ENCODE measurements at regions not wholly inside any gene's neighbourhood (a gene's known extent, or its start where the extent isn't known, plus 50 kb on each side); places are given as distances from the start of the nearest gene placed in this dataset.
"Not testable (repeated sequence)": the region's sequence is repeated elsewhere in the genome, so short reads cannot be mapped to it uniquely, and the experiment has no call there.

GRCh38 chr7:16939161-16939560, 57.4 kb upstream of the AGR3 start:
- Histone ChIP-seq H3K4me1 (no peaks in the 10 kb centered on the region), H3K27me3 (no peaks in the 10 kb centered on the region), H3K4me3 (no peak overlapping the region), H3K36me3 (no peaks in the 10 kb centered on the region), H3K27ac (no peak overlapping the region), H3K9me3 (no peaks in the 10 kb centered on the region)
- no peak for DNase-seq (ENCODE audit: low spot score in 2 of 2)
- TF ChIP-seq POLR2A (IDR thresholded peaks at IDR 0.05) (no peak), EP300 (IDR thresholded peaks at IDR 0.05) (no peak)
- TF ChIP-seq, protein P1, sequence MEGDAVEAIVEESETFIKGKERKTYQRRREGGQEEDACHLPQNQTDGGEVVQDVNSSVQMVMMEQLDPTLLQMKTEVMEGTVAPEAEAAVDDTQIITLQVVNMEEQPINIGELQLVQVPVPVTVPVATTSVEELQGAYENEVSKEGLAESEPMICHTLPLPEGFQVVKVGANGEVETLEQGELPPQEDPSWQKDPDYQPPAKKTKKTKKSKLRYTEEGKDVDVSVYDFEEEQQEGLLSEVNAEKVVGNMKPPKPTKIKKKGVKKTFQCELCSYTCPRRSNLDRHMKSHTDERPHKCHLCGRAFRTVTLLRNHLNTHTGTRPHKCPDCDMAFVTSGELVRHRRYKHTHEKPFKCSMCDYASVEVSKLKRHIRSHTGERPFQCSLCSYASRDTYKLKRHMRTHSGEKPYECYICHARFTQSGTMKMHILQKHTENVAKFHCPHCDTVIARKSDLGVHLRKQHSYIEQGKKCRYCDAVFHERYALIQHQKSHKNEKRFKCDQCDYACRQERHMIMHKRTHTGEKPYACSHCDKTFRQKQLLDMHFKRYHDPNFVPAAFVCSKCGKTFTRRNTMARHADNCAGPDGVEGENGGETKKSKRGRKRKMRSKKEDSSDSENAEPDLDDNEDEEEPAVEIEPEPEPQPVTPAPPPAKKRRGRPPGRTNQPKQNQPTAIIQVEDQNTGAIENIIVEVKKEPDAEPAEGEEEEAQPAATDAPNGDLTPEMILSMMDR (IDR thresholded peaks at IDR 0.05) = no peak

DNA sequence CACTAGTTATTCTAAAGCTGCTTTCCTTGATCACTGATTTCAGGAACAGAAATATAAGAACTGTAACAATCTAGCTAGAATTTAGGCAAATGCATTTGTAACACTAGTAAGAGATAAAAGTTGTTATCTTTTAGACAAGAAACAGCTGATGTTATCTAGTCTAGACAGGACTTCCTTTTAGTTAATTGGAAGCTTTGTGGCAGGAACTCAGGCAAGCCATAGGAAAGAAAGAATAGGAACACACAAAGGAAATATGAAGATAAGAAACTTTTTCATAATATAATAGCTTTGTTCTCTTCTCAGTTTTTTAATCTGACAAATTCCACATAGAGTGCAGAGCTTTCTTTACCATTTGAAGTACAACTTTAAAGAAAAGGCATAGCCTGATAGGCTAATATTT, 59.0 kb upstream of the AGR3 start:
- no peak for DNase-seq (ENCODE audit: low spot score in 2 of 2)
- Histone ChIP-seq H3K9me3 (no peaks in the 10 kb centered on the region), H3K27ac (no peak overlapping the region), H3K4me1 (no peaks in the 10 kb centered on the region), H3K36me3 (no peaks in the 10 kb centered on the region), H3K4me3 (no peak overlapping the region), H3K27me3 (no peaks in the 10 kb centered on the region)
- TF ChIP-seq EP300 (IDR thresholded peaks at IDR 0.05) (no peak), POLR2A (IDR thresholded peaks at IDR 0.05) (no peak)
- TF ChIP-seq, protein P1 (IDR thresholded peaks at IDR 0.05) = no peak

DNA sequence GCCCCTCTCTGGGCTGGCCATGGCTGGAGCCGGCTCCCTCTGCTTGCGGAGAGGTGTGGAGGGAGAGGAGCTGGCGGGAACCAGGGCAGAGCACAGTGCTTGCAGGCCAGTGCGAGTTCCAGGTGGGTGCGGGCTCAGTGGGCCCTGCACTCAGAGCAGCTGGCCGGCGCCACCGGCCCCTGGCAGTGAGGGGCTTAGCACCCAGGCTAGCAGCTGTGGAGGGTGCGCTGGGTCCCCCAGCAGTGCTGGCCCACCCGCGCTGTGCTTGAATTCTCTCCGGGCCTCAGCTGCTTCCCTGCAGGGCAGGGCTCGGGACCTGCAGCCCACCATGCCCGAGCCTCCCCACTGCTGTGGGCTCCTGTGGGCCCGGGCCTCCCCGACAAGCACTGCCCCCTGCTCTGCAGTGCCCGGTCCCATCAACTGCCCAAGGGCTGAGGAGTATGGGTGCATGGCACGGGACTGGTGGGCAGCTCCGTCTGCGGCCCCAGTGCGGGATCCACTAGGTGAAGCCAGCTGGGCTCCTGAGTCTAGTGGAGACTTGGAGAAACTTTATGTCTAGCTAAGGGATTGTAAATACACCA, 61.2 kb upstream of the AGR3 start:
- no peak overlapping the region for H3K4me3 ChIP-seq
- H3K27ac ChIP-seq = no peak overlapping the region
- no peaks in the 10 kb centered on the region for H3K4me1 ChIP-seq
- H3K9me3 ChIP-seq = peaks cover 0 to 2% (median 0%) of the 10 kb centered on the region in 4 donors
- no peaks in the 10 kb centered on the region for H3K36me3 ChIP-seq
- WGBS, 2 donors = 94% methylated on average over 12 to 15 of the region's 21 CpGs
- no peaks in the 10 kb centered on the region for H3K27me3 ChIP-seq
- DNase-seq (ENCODE audit: low spot score in 2 of 2) = no peak
- no peak for TF ChIP-seq POLR2A (IDR thresholded peaks at IDR 0.05)
- TF ChIP-seq, protein P1 (IDR thresholded peaks at IDR 0.05) = no peak
- no peak for TF ChIP-seq EP300 (IDR thresholded peaks at IDR 0.05)

DNA sequence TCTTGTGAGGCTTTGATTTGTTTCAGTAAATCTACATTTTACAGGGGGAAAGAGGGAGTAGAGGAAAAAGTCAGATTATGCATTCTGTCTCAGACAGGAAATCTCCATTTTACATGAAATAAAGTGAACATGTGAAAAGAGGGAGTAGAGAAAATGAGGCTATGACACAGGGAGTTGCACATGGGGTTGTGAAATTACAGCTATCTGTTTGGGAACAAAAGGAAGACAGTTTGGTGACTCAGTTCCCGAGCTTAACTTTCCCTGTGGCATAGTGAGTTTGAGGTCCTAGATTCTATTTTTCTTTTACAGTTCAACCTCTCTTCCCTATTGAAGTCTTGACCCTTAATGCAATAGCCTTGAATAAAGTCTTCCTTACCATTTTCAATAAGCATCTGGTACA, 63.2 kb upstream of the AGR3 start:
- WGBS, 2 donors = 34 to 53% methylated on average over 1 of the region's 1 CpG
- H3K4me3 ChIP-seq = no peak overlapping the region
- no peak for DNase-seq (ENCODE audit: low spot score in 2 of 2)
- no peak overlapping the region for H3K27ac ChIP-seq
- H3K27me3 ChIP-seq = no peaks in the 10 kb centered on the region
- H3K4me1 ChIP-seq = no peaks in the 10 kb centered on the region
- peaks cover 0 to 11% (median 0%) of the 10 kb centered on the region in 4 donors for H3K9me3 ChIP-seq
- no peaks in the 10 kb centered on the region for H3K36me3 ChIP-seq
- no peak for TF ChIP-seq POLR2A (IDR thresholded peaks at IDR 0.05)
- TF ChIP-seq, protein P1 (IDR thresholded peaks at IDR 0.05) = no peak
- no peak for TF ChIP-seq EP300 (IDR thresholded peaks at IDR 0.05)

- no peak overlapping the region for H3K4me3 ChIP-seq
- 75 to 78% methylated on average over 5 of the region's 5 CpGs for WGBS, 2 donors
- no peak overlapping the region for H3K27ac ChIP-seq
- no peak for TF ChIP-seq EP300 (IDR thresholded peaks at IDR 0.05)
- peaks cover 0 to 11% (median 0%) of the 10 kb centered on the region in 4 donors for H3K9me3 ChIP-seq
- H3K4me1 ChIP-seq = no peaks in the 10 kb centered on the region
- no peaks in the 10 kb centered on the region for H3K36me3 ChIP-seq
- DNase-seq (ENCODE audit: low spot score in 2 of 2) = no peak
- no peaks in the 10 kb centered on the region for H3K27me3 ChIP-seq
Measured at GRCh38 chr7:16945372-16945771, 63.6 kb upstream of the AGR3 start.

- DNase-seq (ENCODE audit: low spot score in 2 of 2); H3K27ac ChIP-seq; H3K4me3 ChIP-seq; H3K36me3 ChIP-seq; H3K4me1 ChIP-seq; H3K27me3 ChIP-seq: not testable (repeated sequence)
- H3K9me3 ChIP-seq = peaks cover 0 to 11% (median 0%) of the 10 kb centered on the region in 4 donors
- 91 to 95% methylated on average over 4 of the region's 4 CpGs for WGBS, 2 donors
Measured at GRCh38 chr7:16948110-16948509, 66.3 kb upstream of the AGR3 start.

Data from tibial nerve (tissue), 4 donors.